GM12878 (cell line): ENCODE measurements at regions not wholly inside any gene's neighbourhood (a gene's known extent, or its start where the extent isn't known, plus 50 kb on each side); places are given as distances from the start of the nearest gene placed in this dataset.

Experiments
- ATAC-seq: fragments of 200-7000 bp; cut with Tn5 transposase; 3 replicates; pipeline ENCODE4 v1.9.1; 2020; ENCODE audit warnings: mild to moderate bottlenecking, moderate library complexity
- BruUV-seq: library from RNA; stranded (reverse); fragments of 400-500 nt; replicated peaks from 2 replicates; lab custom pipeline; 2021; lab: Mats Ljungman, UMichigan
- CTCF ChIA-PET: fragments of 300-600 bp; sonication (Branson Sonifier 250); formaldehyde crosslinking; extraction: SDS; loops from one replicate; lab custom pipeline; 2021; ENCODE audit warnings: inconsistent platforms; lab: Yijun Ruan, JAX
- POLR2A ChIA-PET: fragments of 350-600 bp; formaldehyde crosslinking; extraction: SDS; loops from one replicate; lab custom pipeline; 2021; ENCODE audit warnings: inconsistent platforms; lab: Charles Lee
- RAD21 ChIA-PET: fragments of 300-600 bp; sonication (Branson Sonifier 250); formaldehyde crosslinking; loops from one replicate; lab custom pipeline; 2023; ENCODE audit warnings: antibody characterized with exemption; ENCODE audit not compliant: unreplicated experiment; lab: Charles Lee
- SMC1A ChIA-PET: fragments of 300-600 bp; sonication (Branson Sonifier 250); formaldehyde crosslinking; loops from one replicate; lab custom pipeline; 2023; ENCODE audit not compliant: unreplicated experiment, uncharacterized antibody; lab: Charles Lee
- DNase-seq: peaks from one replicate; pipeline ENCODE4 v3.0.0-alpha.2; 2011; ENCODE audit warnings: low read depth, low spot score
- FAIRE-seq: peaks from 3 replicates; lab custom pipeline; 2011; peaks lifted over from hg19 to GRCh38; lab: Jason Lieb, UNC
- H2AFZ ChIP-seq: 2 replicates; pipeline ENCODE4 v1.6.0; 2011; ENCODE audit warnings: low read depth, low read length, control low read depth; ENCODE audit not compliant: control insufficient read depth
- H3K27ac ChIP-seq: 2 replicates; pipeline ENCODE4 v1.5.1; 2011; ENCODE audit warnings: control low read depth; ENCODE audit not compliant: control insufficient read depth, insufficient read depth
- H3K27me3 ChIP-seq, 2 experiments: replicated peaks in 1 of 2; 2 replicates each; pipeline versions ENCODE4 v1.6.0 to v1.6.1; 2011; ENCODE audit warnings: low read length in 1 of 2; ENCODE audit not compliant: control insufficient read depth in 2 of 2, insufficient read depth in 2 of 2
- H3K36me3 ChIP-seq, 2 experiments: 2 replicates each; pipeline ENCODE4 v1.5.1; 2011; ENCODE audit warnings: low read length in 1 of 2; ENCODE audit not compliant: control insufficient read depth in 2 of 2, insufficient read depth in 2 of 2
- H3K4me1 ChIP-seq: 2 replicates; pipeline ENCODE4 v1.6.1; 2011; ENCODE audit warnings: mild to moderate bottlenecking, low read length, moderate library complexity, mixed read lengths; ENCODE audit not compliant: control insufficient read depth, insufficient read depth
- H3K4me2 ChIP-seq: 2 replicates; pipeline ENCODE4 v1.6.0; 2011; ENCODE audit warnings: control low read depth; ENCODE audit not compliant: control insufficient read depth, insufficient read depth
- H3K4me3 ChIP-seq: fragments of 200-600 bp; sonication (generic); 2 replicates; pipeline ENCODE4 v1.5.1; 2016
- H3K79me2 ChIP-seq: 2 replicates; pipeline ENCODE4 v1.6.0; 2011; ENCODE audit warnings: low read length; ENCODE audit not compliant: control insufficient read depth, insufficient read depth
- H3K9ac ChIP-seq: 2 replicates; pipeline ENCODE4 v1.8.0; 2011; ENCODE audit warnings: low read length, control low read depth, mixed read lengths; ENCODE audit not compliant: control insufficient read depth, insufficient read depth
- H3K9me3 ChIP-seq: replicated peaks from 3 replicates; pipeline ENCODE4 v1.5.1; 2011; ENCODE audit warnings: mild to moderate bottlenecking, low read length; ENCODE audit not compliant: control insufficient read depth, insufficient read depth
- H4K20me1 ChIP-seq: 2 replicates; pipeline ENCODE4 v1.6.0; 2011; ENCODE audit not compliant: control insufficient read depth, insufficient read depth
- BCL11A ChIP-seq: IDR thresholded peaks from 2 replicates; pipeline ENCODE4 v1.6.1; 2011; ENCODE audit warnings: low read depth, low read length
- BMI1 ChIP-seq: fragments of 450-650 bp; IDR thresholded peaks from 2 replicates; pipeline ENCODE4 v1.6.1; 2016; ENCODE audit warnings: mild to moderate bottlenecking, moderate library complexity, borderline replicate concordance
- EGR1 ChIP-seq, 2 experiments: IDR thresholded peaks; 1 replicate in 1 of 2; 2 replicates in 1 of 2; pipeline ENCODE4 v1.6.1; 2011 to 2012; ENCODE audit warnings: low read depth in 2 of 2, low read length in 2 of 2, borderline replicate concordance in 1 of 2, mild to moderate bottlenecking in 1 of 2, moderate library complexity in 1 of 2
- HDAC2 ChIP-seq: fragments of 200-600 bp; sonication (generic); IDR thresholded peaks from 2 replicates; pipeline ENCODE4 v1.6.1; 2017
- IKZF2 ChIP-seq, 2 experiments: fragments of 450-650 bp; IDR thresholded peaks; 2 replicates each; pipeline ENCODE4 v1.6.1; 2017; ENCODE audit warnings: mild to moderate bottlenecking in 2 of 2, moderate library complexity in 2 of 2
- JUND ChIP-seq: IDR thresholded peaks from 2 replicates; pipeline ENCODE4 v1.6.1; 2012; ENCODE audit warnings: low read depth, mild to moderate bottlenecking, low read length, improper control_type of control experiment, moderate library complexity
- KAT2A ChIP-seq: conservative IDR thresholded peaks from 2 replicates; pipeline ENCODE4 v1.6.1; 2011; ENCODE audit warnings: low read depth, low read length; ENCODE audit not compliant: control insufficient read depth
- MYC ChIP-seq: IDR thresholded peaks from 2 replicates; pipeline ENCODE4 v1.6.1; 2011; ENCODE audit warnings: mild to moderate bottlenecking, low read length, moderate library complexity, inconsistent platforms; ENCODE audit not compliant: insufficient read depth, insufficient replicate concordance, insufficient read length, severe bottlenecking
- RBBP5 ChIP-seq: fragments of 200-600 bp; sonication (generic); conservative IDR thresholded peaks from 2 replicates; pipeline ENCODE4 v1.6.1; 2016
- SIN3A ChIP-seq: IDR thresholded peaks from 2 replicates; pipeline ENCODE4 v1.6.1; 2012; ENCODE audit warnings: low read depth, low read length, improper control_type of control experiment
- SMAD5 ChIP-seq: IDR thresholded peaks from 2 replicates; pipeline ENCODE4 v1.6.1; 2016; ENCODE audit warnings: antibody characterized with exemption, low read depth
- STAT3 ChIP-seq: IDR thresholded peaks from 2 replicates; pipeline ENCODE4 v1.6.1; 2011; ENCODE audit warnings: low read depth, low read length, improper control_type of control experiment
- TCF7 ChIP-seq: IDR thresholded peaks from 2 replicates; pipeline ENCODE4 v1.6.1; 2014; ENCODE audit warnings: antibody characterized with exemption, borderline replicate concordance
- ZNF274 ChIP-seq: IDR thresholded peaks from one replicate; pipeline ENCODE4 v1.8.0; 2011; ENCODE audit not compliant: insufficient read length, insufficient read depth
- WGBS: methylation state at CpG from one replicate; pipeline ENCODE4 v1.1.6; 2016; ENCODE audit warnings: low lambda C conversion rate; ENCODE audit not compliant: insufficient replicate concordance, insufficient coverage; ENCODE audit errors: missing lambda C conversion rate; 5-methylcytosine and 5-hydroxymethylcytosine counted together
- in situ Hi-C: fragments of 300-500 bp; cut with MboI; formaldehyde crosslinking; loops from 9 replicates; pipeline ENCODE4 v1.14.3; 2018; ENCODE audit warnings: mixed read lengths
- intact Hi-C: fragments of 100-400 bp; cut with micrococcal nuclease; formaldehyde crosslinking; loops from one replicate; pipeline ENCODE4 v1.14.2; 2022; ENCODE audit not compliant: unreplicated experiment
- TF ChIP-seq, protein P1 (sequence below): IDR thresholded peaks from 2 replicates; pipeline ENCODE4 v1.6.1; 2011; ENCODE audit warnings: low read depth, low read length, improper control_type of control experiment, borderline replicate concordance
- TF ChIP-seq, protein P2 (sequence below): IDR thresholded peaks from 2 replicates; pipeline ENCODE4 v1.6.1; 2012; ENCODE audit warnings: mild to moderate bottlenecking, low read depth, low read length

DNA sequence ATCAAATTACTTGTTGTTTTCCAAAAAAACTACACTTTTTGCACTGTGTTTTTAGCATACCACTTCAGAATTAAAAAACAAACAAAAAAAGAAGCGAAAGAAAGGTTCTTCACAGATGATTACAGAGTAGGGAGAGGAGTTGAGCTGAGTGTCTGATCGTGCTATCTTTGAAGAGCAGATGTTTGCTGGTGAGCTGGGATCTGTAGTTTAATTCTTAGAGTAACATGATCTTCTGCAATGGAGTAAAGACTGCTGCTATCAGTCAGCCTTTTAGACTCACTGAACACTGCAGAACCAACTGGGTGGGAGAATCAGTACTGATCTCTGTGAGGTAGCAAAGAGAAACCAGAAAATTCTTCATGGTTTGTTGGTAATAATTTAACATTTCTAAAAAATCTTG, 1197.8 kb upstream of the SORCS1 start:
- H3K27ac ChIP-seq: no peak overlapping the region
- ATAC-seq: no peak
- no peak overlapping the region for H3K4me3 ChIP-seq
- no peak for TF ChIP-seq KAT2A
- TF ChIP-seq, protein P1, sequence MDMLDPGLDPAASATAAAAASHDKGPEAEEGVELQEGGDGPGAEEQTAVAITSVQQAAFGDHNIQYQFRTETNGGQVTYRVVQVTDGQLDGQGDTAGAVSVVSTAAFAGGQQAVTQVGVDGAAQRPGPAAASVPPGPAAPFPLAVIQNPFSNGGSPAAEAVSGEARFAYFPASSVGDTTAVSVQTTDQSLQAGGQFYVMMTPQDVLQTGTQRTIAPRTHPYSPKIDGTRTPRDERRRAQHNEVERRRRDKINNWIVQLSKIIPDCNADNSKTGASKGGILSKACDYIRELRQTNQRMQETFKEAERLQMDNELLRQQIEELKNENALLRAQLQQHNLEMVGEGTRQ: no peak
- no peak for TF ChIP-seq TCF7
- TF ChIP-seq ZNF274: no peak
- TF ChIP-seq, protein P2, sequence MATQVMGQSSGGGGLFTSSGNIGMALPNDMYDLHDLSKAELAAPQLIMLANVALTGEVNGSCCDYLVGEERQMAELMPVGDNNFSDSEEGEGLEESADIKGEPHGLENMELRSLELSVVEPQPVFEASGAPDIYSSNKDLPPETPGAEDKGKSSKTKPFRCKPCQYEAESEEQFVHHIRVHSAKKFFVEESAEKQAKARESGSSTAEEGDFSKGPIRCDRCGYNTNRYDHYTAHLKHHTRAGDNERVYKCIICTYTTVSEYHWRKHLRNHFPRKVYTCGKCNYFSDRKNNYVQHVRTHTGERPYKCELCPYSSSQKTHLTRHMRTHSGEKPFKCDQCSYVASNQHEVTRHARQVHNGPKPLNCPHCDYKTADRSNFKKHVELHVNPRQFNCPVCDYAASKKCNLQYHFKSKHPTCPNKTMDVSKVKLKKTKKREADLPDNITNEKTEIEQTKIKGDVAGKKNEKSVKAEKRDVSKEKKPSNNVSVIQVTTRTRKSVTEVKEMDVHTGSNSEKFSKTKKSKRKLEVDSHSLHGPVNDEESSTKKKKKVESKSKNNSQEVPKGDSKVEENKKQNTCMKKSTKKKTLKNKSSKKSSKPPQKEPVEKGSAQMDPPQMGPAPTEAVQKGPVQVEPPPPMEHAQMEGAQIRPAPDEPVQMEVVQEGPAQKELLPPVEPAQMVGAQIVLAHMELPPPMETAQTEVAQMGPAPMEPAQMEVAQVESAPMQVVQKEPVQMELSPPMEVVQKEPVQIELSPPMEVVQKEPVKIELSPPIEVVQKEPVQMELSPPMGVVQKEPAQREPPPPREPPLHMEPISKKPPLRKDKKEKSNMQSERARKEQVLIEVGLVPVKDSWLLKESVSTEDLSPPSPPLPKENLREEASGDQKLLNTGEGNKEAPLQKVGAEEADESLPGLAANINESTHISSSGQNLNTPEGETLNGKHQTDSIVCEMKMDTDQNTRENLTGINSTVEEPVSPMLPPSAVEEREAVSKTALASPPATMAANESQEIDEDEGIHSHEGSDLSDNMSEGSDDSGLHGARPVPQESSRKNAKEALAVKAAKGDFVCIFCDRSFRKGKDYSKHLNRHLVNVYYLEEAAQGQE: no peak
- TF ChIP-seq EGR1 (IDR thresholded peaks at IDR 0.05; ENCODE audit: borderline replicate concordance in 1 of 2, low read depth in 2 of 2, low read length in 2 of 2): no peak
- no peak for TF ChIP-seq RBBP5
- no peak for TF ChIP-seq SIN3A
- TF ChIP-seq STAT3: no peak
- no peak for TF ChIP-seq JUND
- no peak for TF ChIP-seq IKZF2 (IDR thresholded peaks at IDR 0.05)
- TF ChIP-seq BCL11A: no peak
- no peak for TF ChIP-seq HDAC2
- no peak for TF ChIP-seq BMI1
- no peak for TF ChIP-seq SMAD5
- no peak for TF ChIP-seq MYC
- no peak overlapping the region for H3K4me2 ChIP-seq
- in situ Hi-C loops: no loop called here
- H3K4me1 ChIP-seq: no peaks in the 10 kb centered on the region
- no peaks in the 10 kb centered on the region for H3K79me2 ChIP-seq
- CTCF ChIA-PET: no interaction called here
- POLR2A ChIA-PET: no interaction called here
- H3K27me3 ChIP-seq: no peaks in the 10 kb centered on the region
- 0% methylated on average over 2 of the region's 2 CpGs for WGBS
- H2AFZ ChIP-seq: no peak overlapping the region
- no peak overlapping the region for H3K9ac ChIP-seq
- FAIRE-seq: no peak
- no peaks in the 10 kb centered on the region for H3K36me3 ChIP-seq
- SMC1A ChIA-PET: no interaction called here
- BruUV-seq: no TSS peak
- intact Hi-C loops: no loop called here
- DNase-seq: no peak
- no peaks in the 10 kb centered on the region for H3K9me3 ChIP-seq
- RAD21 ChIA-PET: no interaction called here
- H4K20me1 ChIP-seq: no peaks in the 10 kb centered on the region
